ENCODE measurements at regions not wholly inside any gene's neighbourhood (a gene's known extent, or its start where the extent isn't known, plus 50 kb on each side); places are given as distances from the start of the nearest gene placed in this dataset.

GRCh38 chr3:76345878-76346277 lies 560.5 kb upstream of the ZNF717 start:
- TF ChIP-seq, protein P1, sequence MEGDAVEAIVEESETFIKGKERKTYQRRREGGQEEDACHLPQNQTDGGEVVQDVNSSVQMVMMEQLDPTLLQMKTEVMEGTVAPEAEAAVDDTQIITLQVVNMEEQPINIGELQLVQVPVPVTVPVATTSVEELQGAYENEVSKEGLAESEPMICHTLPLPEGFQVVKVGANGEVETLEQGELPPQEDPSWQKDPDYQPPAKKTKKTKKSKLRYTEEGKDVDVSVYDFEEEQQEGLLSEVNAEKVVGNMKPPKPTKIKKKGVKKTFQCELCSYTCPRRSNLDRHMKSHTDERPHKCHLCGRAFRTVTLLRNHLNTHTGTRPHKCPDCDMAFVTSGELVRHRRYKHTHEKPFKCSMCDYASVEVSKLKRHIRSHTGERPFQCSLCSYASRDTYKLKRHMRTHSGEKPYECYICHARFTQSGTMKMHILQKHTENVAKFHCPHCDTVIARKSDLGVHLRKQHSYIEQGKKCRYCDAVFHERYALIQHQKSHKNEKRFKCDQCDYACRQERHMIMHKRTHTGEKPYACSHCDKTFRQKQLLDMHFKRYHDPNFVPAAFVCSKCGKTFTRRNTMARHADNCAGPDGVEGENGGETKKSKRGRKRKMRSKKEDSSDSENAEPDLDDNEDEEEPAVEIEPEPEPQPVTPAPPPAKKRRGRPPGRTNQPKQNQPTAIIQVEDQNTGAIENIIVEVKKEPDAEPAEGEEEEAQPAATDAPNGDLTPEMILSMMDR (IDR thresholded peaks at IDR 0.05; ENCODE audit: unreplicated experiment): no peak
- peaks cover 2% of the 10 kb centered on the region for H3K4me1 Mint-ChIP-seq
- no peak overlapping the region for H3K27ac Mint-ChIP-seq
- H3K27me3 Mint-ChIP-seq (ENCODE audit: low read depth): no peaks in the 10 kb centered on the region
- DNase-seq (ENCODE audit: low spot score in 2 of 2, unreplicated experiment in 2 of 2): no peak
- no peaks in the 10 kb centered on the region for H3K9me3 Mint-ChIP-seq
- H3K36me3 Mint-ChIP-seq: no peaks in the 10 kb centered on the region
- no peak overlapping the region for H3K4me3 Mint-ChIP-seq

DNA sequence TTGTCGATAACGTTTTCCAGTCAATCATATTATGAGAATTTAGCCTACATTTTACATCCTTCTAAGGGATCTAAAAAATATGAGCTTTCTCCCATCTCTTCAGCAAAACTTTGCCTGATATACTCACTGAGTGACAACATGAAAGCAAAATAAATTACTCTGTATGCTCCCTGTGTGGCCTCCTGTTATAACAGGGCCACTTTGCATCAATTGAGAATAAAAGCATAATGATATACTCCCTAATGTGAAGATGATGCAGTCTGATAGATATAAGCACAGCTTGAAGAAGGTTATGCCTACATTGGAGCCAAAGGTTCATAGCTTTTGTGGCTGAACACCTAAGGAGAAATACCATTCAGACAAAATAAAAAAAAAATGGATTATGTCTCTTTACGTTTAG lies 561.3 kb upstream of the ZNF717 start:
- Mint-ChIP-seq H3K27ac (no peak overlapping the region), H3K9me3 (no peaks in the 10 kb centered on the region)

DNA sequence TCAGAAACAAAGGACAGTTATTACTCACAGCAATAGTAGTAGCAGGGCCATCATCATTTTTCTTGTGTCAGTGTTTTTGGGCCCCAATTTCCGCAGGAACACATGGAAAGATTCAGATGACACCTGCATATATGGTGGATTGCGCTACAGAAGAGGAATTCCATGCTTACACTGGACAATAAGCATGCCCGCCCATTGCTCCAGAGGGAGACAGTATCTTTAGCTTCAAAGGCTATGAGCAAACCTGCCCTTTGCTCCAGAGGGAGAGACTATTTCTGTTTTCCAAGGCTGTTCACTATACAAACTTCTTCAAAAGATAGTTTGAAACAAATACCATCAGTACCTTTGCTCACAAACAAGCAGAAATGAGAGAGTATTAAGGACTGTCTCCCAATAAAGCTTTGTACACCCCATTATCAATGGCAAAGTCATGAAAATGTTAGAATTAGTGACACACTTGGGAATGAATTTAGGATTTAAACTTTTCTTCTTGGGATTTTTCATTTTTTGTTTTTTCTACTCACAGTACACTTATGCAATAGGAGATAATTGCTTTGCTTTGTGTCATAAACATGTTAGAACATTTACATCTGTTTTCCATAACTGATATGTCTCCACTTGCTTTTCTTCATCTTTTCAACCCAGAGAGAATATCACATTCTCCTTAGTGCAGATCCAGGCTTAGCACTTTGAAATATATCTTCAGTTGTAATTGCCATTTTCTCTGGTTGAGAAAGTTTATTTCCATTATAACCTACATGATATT lies 564.5 kb upstream of the ZNF717 start:
- Mint-ChIP-seq H3K27me3 (ENCODE audit: low read depth) (no peaks in the 10 kb centered on the region), H3K9me3 (no peaks in the 10 kb centered on the region), H3K36me3 (no peaks in the 10 kb centered on the region), H3K4me1 (peaks cover 2% of the 10 kb centered on the region), H3K4me3 (no peak overlapping the region), H3K27ac (no peak overlapping the region)
- TF ChIP-seq, protein P1 (IDR thresholded peaks at IDR 0.05; ENCODE audit: unreplicated experiment): no peak
- no peak for DNase-seq (ENCODE audit: low spot score in 2 of 2, unreplicated experiment in 2 of 2)

More for the DNA sequence above, 561.3 kb upstream of the ZNF717 start:
- H3K4me1 Mint-ChIP-seq: peaks cover 2% of the 10 kb centered on the region
- TF ChIP-seq, protein P1 (IDR thresholded peaks at IDR 0.05; ENCODE audit: unreplicated experiment): no peak
- H3K27me3 Mint-ChIP-seq (ENCODE audit: low read depth): no peaks in the 10 kb centered on the region
- no peak for DNase-seq (ENCODE audit: low spot score in 2 of 2, unreplicated experiment in 2 of 2)
- H3K4me3 Mint-ChIP-seq: no peak overlapping the region
- H3K36me3 Mint-ChIP-seq: no peaks in the 10 kb centered on the region

- Mint-ChIP-seq H3K4me1 (no peaks in the 10 kb centered on the region), H3K36me3 (no peaks in the 10 kb centered on the region), H3K9me3 (no peaks in the 10 kb centered on the region), H3K27ac (no peak overlapping the region), H3K27me3 (ENCODE audit: low read depth) (no peaks in the 10 kb centered on the region), H3K4me3 (no peak overlapping the region)
- no peak for DNase-seq (ENCODE audit: low spot score in 2 of 2, unreplicated experiment in 2 of 2)
- TF ChIP-seq, protein P1 (IDR thresholded peaks at IDR 0.05; ENCODE audit: unreplicated experiment): no peak
These were observed 566.7 kb upstream of the ZNF717 start for GRCh38 chr3:76352051-76352450.

- no peaks in the 10 kb centered on the region for H3K27me3 Mint-ChIP-seq (ENCODE audit: low read depth)
- H3K27ac Mint-ChIP-seq: no peak overlapping the region
- H3K9me3 Mint-ChIP-seq: no peaks in the 10 kb centered on the region
- H3K36me3 Mint-ChIP-seq: no peaks in the 10 kb centered on the region
- H3K4me1 Mint-ChIP-seq: no peaks in the 10 kb centered on the region
- no peak overlapping the region for H3K4me3 Mint-ChIP-seq
- TF ChIP-seq, protein P1 (IDR thresholded peaks at IDR 0.05; ENCODE audit: unreplicated experiment): no peak
- no peak for DNase-seq (ENCODE audit: low spot score in 2 of 2, unreplicated experiment in 2 of 2)
These were observed 567.3 kb upstream of the ZNF717 start for GRCh38 chr3:76352511-76353284.
